ENCODE measurements at regions not wholly inside any gene's neighbourhood (a gene's known extent, or its start where the extent isn't known, plus 50 kb on each side); places are given as distances from the start of the nearest gene placed in this dataset.

GRCh38 chr10:52706332-52707070, 66.1 kb downstream of the MBL2 start:
- DNase-seq = no peak
